NCI-H2227 (cell line): ENCODE measurements at regions not wholly inside any gene's neighbourhood (a gene's known extent, or its start where the extent isn't known, plus 50 kb on each side); places are given as distances from the start of the nearest gene placed in this dataset.
A peak's percentile ranks its signal among the peaks of the same experiment; 100 is the strongest.

Source experiments
- DNase-seq: peaks from one replicate; lab custom pipeline; 2025; ENCODE audit not compliant: unreplicated experiment; lab: John Stamatoyannopoulos, UW

DNA sequence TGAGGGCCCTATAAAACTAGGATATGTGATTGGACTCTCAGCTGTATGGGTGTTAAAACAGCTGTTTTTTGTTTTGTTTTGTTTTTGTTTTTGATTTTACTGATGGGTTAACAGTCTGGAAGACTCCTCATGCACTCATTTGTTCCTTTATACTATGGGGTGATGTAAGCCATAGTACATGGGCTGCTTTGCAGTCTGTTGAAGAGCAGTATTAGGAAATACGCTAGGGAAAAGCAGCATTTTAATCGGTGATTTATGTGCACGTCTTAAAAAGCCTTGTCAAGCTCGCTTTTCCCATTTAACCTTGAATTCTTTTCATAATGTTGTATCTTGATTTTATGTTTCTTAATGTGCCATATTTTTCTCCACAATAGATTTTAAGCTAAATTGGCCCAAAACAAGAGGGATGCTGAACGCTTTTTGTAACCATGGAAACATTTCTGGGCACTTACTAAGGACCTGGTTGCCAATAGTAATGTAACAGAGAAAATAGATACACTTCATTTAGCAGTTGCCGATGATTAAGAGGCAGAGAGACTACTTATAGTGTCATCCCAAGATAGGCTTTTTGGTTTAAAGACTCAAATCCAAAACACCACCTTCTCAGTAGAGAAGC is 244.0 kb downstream of the SNAPC1 start:
- no peak for DNase-seq

DNA sequence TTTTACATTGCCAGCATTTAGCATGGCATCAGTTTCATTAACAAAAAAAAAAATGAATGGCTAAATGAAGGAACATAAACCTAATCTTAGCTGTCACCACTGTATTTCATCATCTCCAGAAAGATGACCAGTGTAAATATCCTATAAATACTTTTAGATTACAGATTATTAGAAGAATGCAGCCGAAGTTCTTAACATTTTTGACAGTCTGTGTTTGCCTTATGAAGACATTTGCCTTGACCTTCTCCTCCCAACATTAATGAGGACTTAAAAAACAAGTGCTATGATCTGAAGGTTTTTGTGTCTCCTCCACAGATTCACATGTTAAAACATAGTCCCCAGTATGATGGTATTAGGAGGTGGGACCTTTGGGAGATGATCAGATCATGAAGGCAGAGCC is 253.0 kb downstream of the SNAPC1 start:
- DNase-seq, result no peak

DNA sequence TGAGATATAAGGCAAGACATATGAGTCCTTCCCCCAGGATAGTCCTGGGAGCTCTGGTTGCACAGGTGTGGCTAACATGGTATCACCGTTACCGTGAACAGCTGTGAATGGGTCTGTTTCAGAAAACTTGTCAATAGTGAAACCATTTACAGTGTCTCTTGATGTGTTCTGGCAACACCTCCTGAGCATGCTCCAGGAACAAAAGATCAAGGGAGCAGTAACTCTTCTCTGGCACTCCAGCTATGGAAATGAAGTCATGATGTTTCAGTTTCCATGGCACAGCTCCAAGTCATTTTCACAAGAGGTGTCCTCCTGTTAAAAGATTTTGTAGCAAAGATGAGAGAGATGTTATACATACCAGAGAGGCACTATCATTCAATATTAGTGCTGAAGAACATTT is 253.7 kb downstream of the SNAPC1 start:
- no peak for DNase-seq

DNA sequence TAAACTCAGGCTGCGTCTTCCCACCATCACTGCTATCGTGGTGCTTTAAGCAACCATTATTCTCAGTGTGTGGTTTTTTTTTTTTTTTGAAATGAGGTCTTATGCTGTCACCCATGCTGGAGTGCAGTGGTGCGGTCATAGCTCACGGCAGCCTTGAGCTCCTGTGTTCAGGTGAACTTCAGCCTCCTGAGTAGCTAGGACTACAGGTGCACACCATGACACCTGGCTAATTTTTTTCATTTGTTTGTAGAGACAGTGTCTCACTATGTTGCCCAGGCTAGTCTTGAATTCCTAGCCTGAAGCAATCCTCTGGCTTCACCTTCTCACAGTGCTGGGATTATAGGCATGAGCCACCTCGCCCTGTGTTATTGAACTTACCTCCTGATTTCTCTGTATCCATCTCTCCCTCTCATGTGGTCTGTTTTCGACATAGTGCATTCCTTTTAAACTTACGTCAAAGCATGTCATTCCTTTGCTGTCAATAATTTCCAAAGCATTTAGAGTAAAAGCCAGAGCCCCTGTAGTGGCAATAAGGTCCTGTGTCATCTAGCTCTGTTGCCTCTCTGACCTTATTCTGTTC is 255.5 kb downstream of the SNAPC1 start:
- DNase-seq, result no peak

- DNase-seq, result no peak
Observed at GRCh38 chr14:62018606-62019005, 256.4 kb downstream of the SNAPC1 start.

DNA sequence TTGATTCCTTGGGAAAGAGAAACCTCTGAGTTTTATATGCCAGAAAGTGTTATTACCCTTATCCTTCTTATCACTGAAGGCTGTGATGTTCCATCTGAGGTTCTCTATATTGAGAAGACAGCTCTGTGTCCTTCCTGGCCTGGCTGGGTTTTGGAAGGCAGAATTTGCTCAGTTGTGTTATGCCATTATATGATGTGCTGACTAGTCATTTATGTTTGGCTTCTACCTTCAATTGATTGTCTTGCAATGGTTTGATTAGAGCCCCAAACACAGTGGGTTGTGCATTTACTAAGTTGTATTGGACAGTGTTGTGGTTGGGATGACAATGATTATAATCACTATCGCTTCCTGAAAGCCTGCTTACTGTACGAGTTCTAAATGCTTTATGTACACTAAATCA is 265.7 kb downstream of the SNAPC1 start:
- no peak for DNase-seq

DNA sequence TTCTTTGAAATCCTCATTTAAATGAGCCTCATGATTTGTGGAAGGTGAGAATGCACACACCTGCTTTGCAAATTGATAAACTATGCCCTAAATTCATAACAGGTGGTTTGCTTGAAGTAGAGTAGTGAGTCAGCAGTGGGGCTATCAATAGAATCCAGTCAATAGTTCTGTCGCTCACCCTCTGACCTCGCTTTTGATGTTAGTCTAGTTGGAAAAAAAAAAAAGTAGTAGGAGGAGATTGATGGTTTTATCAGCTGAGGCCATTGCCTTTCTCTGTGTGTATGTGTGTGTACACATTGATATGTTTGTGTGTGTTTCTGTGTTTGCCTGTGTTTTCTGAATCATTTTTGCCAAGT is 267.3 kb downstream of the SNAPC1 start:
- DNase-seq, result no peak

DNA sequence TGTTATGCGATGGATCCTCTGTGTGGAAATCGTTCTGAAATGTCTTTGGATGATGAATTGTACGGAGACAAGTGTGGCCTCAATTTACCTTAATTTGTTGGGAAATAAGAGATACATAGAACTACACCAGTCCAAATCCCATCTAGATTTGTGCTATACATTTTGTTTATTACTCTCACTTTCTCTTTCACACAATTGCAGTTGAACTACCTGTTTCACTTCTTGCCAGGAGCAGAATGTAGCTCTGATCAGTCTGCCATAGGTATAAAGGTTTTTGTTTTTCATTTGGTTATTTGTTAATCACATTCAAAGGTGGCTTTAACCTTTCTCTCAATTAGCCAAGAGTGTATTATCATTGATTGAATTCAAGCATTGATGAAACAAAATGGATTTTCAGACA is 268.2 kb downstream of the SNAPC1 start:
- DNase-seq, result no peak

GRCh38 chr14:62031504-62031903 is 269.3 kb downstream of the SNAPC1 start:
- no peak for DNase-seq

- no peak for DNase-seq
Observed at GRCh38 chr14:62053188-62053587, 291.0 kb downstream of the SNAPC1 start.

DNA sequence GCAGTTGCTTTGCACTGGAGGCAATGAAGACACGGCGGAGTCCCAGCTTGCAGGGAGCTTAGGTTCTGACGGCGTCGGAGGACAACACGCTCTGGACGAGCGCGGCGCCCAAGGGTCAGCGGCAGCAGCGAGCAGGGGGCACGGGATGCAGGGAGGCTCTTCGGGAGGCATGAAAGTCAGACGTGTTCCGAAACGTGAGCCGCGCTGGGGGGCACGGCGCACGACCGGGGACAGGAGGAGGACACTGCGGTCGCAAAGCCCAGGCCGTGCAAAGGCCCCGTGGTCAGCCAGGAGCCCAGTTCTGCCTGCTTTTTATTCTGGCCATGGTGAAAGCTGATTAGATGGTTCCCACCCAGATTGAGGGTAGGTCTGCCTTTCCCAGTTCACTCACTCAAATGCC is 294.6 kb downstream of the SNAPC1 start:
- no peak for DNase-seq

GRCh38 chr14:62062645-62063044 is 300.4 kb downstream of the SNAPC1 start:
- DNase-seq, result no peak

GRCh38 chr14:62064751-62065323 is 302.6 kb downstream of the SNAPC1 start:
- DNase-seq, result no peak

DNA sequence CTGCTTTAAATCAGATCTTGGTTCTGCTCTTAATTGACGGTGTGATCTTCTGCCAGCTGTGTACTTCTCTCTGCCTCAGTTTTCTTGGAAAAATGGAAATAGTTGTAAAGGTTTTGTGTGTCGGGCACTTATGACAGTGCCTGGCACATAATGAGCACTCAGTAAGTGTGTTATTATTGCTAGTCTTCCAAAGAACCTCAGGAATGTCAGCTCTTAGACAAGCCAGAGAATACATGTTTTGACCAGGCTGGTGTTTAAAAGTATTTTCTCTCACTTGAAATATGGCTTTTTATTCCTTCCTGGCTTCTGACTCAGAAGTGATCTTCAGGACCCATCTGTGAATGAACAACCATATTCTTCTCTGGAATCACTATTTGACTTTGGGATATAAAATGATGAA is 304.1 kb downstream of the SNAPC1 start:
- no peak for DNase-seq

GRCh38 chr14:62071039-62071438 is 308.8 kb downstream of the SNAPC1 start:
- DNase-seq, result peak; percentile 29

- DNase-seq, result no peak
Observed at GRCh38 chr14:62076368-62076767, 314.1 kb downstream of the SNAPC1 start.

GRCh38 chr14:62076825-62077605 is 314.8 kb downstream of the SNAPC1 start:
- no peak for DNase-seq

DNA sequence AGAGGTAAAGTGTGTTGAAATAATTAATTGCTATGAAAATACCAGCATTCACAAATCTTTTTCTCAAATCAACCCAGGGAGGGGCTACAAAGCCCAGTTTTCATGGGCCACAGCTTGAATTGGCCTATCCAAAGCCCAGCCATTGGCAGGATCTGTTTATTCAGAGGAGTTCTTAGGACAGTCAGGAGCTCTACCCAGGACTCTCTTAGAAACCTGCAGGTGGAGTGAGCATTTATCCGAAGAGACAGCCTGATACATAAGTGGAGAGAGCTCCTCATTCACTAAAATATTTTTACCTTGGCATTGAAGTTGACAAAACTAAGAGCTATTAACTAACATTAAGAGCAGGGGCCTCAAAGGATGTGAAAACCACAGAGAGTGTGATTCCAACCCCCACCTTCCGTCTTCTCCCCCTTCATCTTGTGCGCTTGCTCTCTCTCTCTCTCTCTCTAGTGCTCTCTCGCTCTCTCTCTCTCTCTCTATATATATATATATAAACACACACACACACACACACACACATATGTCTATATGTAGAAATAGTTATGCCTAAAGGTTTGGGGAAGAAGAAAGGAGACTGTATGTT is 315.5 kb downstream of the SNAPC1 start:
- no peak for DNase-seq

GRCh38 chr14:62079038-62079437 is 316.8 kb downstream of the SNAPC1 start:
- DNase-seq, result no peak

- no peak for DNase-seq
Observed at GRCh38 chr14:62081012-62081612, 318.9 kb downstream of the SNAPC1 start.

DNA sequence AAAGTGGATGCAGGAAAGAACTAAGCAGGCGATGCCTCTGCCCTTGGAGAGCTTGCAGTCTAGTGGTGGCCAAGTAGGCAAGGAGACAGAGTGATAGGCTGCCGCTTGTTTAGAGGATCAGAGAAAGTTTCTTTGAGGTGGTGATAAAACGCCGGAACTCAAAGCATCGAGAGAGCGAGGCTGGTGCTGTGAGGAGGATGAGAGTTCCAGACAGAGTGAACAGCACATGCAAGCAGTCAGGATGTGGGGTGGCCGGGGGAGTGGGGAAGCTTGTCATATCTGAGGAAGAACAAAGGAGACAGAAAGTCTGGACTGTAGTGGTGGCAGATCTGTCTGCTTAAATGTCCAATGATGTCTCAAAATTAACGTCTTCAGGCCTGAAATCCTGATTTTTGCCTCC is 319.7 kb downstream of the SNAPC1 start:
- DNase-seq, result no peak
